A673 (cell line): ENCODE measurements at regions not wholly inside any gene's neighbourhood (a gene's known extent, or its start where the extent isn't known, plus 50 kb on each side); places are given as distances from the start of the nearest gene placed in this dataset.

Experiments used
- BruUV-seq: library from RNA; stranded (reverse); fragments of 400-500 nt; replicated peaks from 2 replicates; lab custom pipeline; 2021; lab: Mats Ljungman, UMichigan
- CTCF ChIA-PET: fragments of 300-600 bp; sonication (Branson Sonifier 250); formaldehyde crosslinking; loops from one replicate; lab custom pipeline; 2022; ENCODE audit warnings: antibody characterized with exemption; lab: Charles Lee
- POLR2A ChIA-PET: fragments of 300-600 bp; sonication (Branson Sonifier 250); formaldehyde crosslinking; loops from one replicate; lab custom pipeline; 2022; ENCODE audit warnings: antibody characterized with exemption; ENCODE audit not compliant: low non-redundant PET; lab: Charles Lee
- DNase-seq: peaks from one replicate; pipeline ENCODE4 v3.0.0-alpha.2; 2015; ENCODE audit warnings: low spot score
- H3K27ac ChIP-seq: fragments of 200-600 bp; sonication (generic); 2 replicates; pipeline ENCODE4 v1.5.1; 2016; ENCODE audit warnings: mixed run types, low read depth, mild to moderate bottlenecking, mixed read lengths, antibody characterized with exemption, low read length; ENCODE audit not compliant: poor library complexity, severe bottlenecking
- H3K27me3 ChIP-seq: fragments of 200-600 bp; sonication (generic); replicated peaks from 2 replicates; pipeline ENCODE4 v1.6.1; 2017; ENCODE audit warnings: mixed run types, low read depth, mild to moderate bottlenecking, mixed read lengths, antibody characterized with exemption, low read length; ENCODE audit not compliant: insufficient read depth, poor library complexity
- H3K36me3 ChIP-seq: fragments of 200-600 bp; sonication (generic); 2 replicates; pipeline ENCODE4 v1.6.1; 2016; ENCODE audit warnings: mixed run types, mild to moderate bottlenecking, mixed read lengths, antibody characterized with exemption, low read length; ENCODE audit not compliant: insufficient read depth, poor library complexity, severe bottlenecking
- H3K4me1 ChIP-seq: fragments of 200-600 bp; sonication (generic); 2 replicates; pipeline ENCODE4 v1.6.1; 2017; ENCODE audit warnings: mixed run types, mild to moderate bottlenecking, mixed read lengths, antibody characterized with exemption, low read length; ENCODE audit not compliant: insufficient read depth, poor library complexity, severe bottlenecking
- H3K4me3 ChIP-seq: fragments of 200-600 bp; sonication (generic); 2 replicates; pipeline ENCODE4 v1.5.1; 2016; ENCODE audit warnings: low read depth, mixed run types, mild to moderate bottlenecking, mixed read lengths, low read length; ENCODE audit not compliant: poor library complexity, severe bottlenecking
- H3K9me3 ChIP-seq: fragments of 200-600 bp; sonication (generic); 2 replicates; pipeline ENCODE4 v1.6.1; 2016; ENCODE audit warnings: mixed run types, low read depth, mild to moderate bottlenecking, mixed read lengths, antibody characterized with exemption, low read length; ENCODE audit not compliant: poor library complexity, severe bottlenecking
- CTCF ChIP-seq: fragments of 300-800, 200-600 bp; sonication (generic); conservative IDR thresholded peaks from 2 replicates; pipeline ENCODE4 v1.5.1; 2017; ENCODE audit warnings: low read depth, mild to moderate bottlenecking, antibody characterized with exemption, low read length, moderate library complexity, mixed read lengths
- EZH2 ChIP-seq: fragments of 200-600 bp; sonication (generic); IDR thresholded peaks from 2 replicates; pipeline ENCODE4 v1.6.1; 2017; ENCODE audit warnings: borderline replicate concordance, low read depth, mild to moderate bottlenecking, mixed read lengths, antibody characterized with exemption, low read length; ENCODE audit not compliant: poor library complexity, severe bottlenecking
- intact Hi-C: fragments of 100-400 bp; cut with micrococcal nuclease; formaldehyde crosslinking; loops from one replicate; pipeline ENCODE4 v1.10.0; 2022; ENCODE audit not compliant: unreplicated experiment

- intact Hi-C loops: no loop called here
- CTCF ChIA-PET: no interaction called here
Observed at GRCh38 chr2:4427083-4427482, 723.7 kb downstream of the DCDC2C start.

GRCh38 chr2:4445821-4446220 lies 742.4 kb downstream of the DCDC2C start:
- no peak overlapping the region for H3K4me3 ChIP-seq
- H3K36me3 ChIP-seq: no peaks in the 10 kb centered on the region
- intact Hi-C loops: no loop called here
- no peak for DNase-seq
- no peaks in the 10 kb centered on the region for H3K4me1 ChIP-seq
- H3K27me3 ChIP-seq: no peaks in the 10 kb centered on the region
- POLR2A ChIA-PET: no interaction called here
- TF ChIP-seq CTCF (no peak), EZH2 (no peak)
- no TSS peak for BruUV-seq
- H3K27ac ChIP-seq: no peak overlapping the region
- CTCF ChIA-PET: no interaction called here
- no peaks in the 10 kb centered on the region for H3K9me3 ChIP-seq

More at GRCh38 chr2:4427083-4427482, 723.7 kb downstream of the DCDC2C start:
- H3K4me3 ChIP-seq: no peak overlapping the region
- no peaks in the 10 kb centered on the region for H3K27me3 ChIP-seq
- no peak for TF ChIP-seq CTCF
- no peak for TF ChIP-seq EZH2
- peak; percentile 27 for DNase-seq
- H3K4me1 ChIP-seq: peaks cover 8% of the 10 kb centered on the region
- no TSS peak for BruUV-seq
- POLR2A ChIA-PET: no interaction called here
- H3K27ac ChIP-seq: no peak overlapping the region
- H3K36me3 ChIP-seq: no peaks in the 10 kb centered on the region
- no peaks in the 10 kb centered on the region for H3K9me3 ChIP-seq

- BruUV-seq: no TSS peak
- Histone ChIP-seq H3K4me3 (no peak overlapping the region), H3K36me3 (no peaks in the 10 kb centered on the region), H3K9me3 (no peaks in the 10 kb centered on the region), H3K27ac (no peak overlapping the region), H3K27me3 (no peaks in the 10 kb centered on the region), H3K4me1 (no peaks in the 10 kb centered on the region)
- ChIA-PET POLR2A (no interaction called here), CTCF (no interaction called here)
- intact Hi-C loops: no loop called here
- TF ChIP-seq CTCF (no peak), EZH2 (no peak)
- DNase-seq: no peak
Observed at GRCh38 chr2:4454907-4455306, 751.5 kb downstream of the DCDC2C start.
